HEK293 (cell line): ENCODE measurements at regions not wholly inside any gene's neighbourhood (a gene's known extent, or its start where the extent isn't known, plus 50 kb on each side); places are given as distances from the start of the nearest gene placed in this dataset.

Experiments
- CTCF ChIA-PET: fragments of 350-600 bp; formaldehyde crosslinking; extraction: SDS; loops from one replicate; lab custom pipeline; 2021; ENCODE audit warnings: antibody characterized with exemption; lab: Yijun Ruan, JAX
- POLR2A ChIA-PET: fragments of 300-600 bp; formaldehyde crosslinking; extraction: SDS; loops from one replicate; lab custom pipeline; 2020; ENCODE audit warnings: antibody characterized with exemption, inconsistent platforms; lab: Yijun Ruan, JAX
- H3K27ac ChIP-seq: fragments of 200-500 bp; sonication (Bioruptor generic); 2 replicates; pipeline ENCODE4 v1.5.1; 2014; ENCODE audit warnings: low read depth, low read length, control low read depth, inconsistent platforms; ENCODE audit errors: extremely low read depth
- H3K36me3 ChIP-seq, 2 experiments: fragments of 200-500 bp in 1 of 2; sonication (Bioruptor generic) in 1 of 2; 1 replicate in 1 of 2; 2 replicates in 1 of 2; pipeline ENCODE4 v1.5.1; 2014 to 2017; ENCODE audit warnings: inconsistent platforms in 2 of 2, low read length in 2 of 2; ENCODE audit not compliant: control insufficient read depth in 2 of 2, insufficient read depth in 1 of 2
- H3K4me1 ChIP-seq: fragments of 200-500 bp; sonication (Bioruptor generic); 2 replicates; pipeline ENCODE4 v1.5.1; 2014; ENCODE audit warnings: mild to moderate bottlenecking, low read length, inconsistent platforms; ENCODE audit not compliant: control insufficient read depth, insufficient read depth
- H3K4me3 ChIP-seq: 2 replicates; pipeline ENCODE4 v1.5.1; 2011; ENCODE audit warnings: low read depth, mild to moderate bottlenecking, control low read depth, low read length, moderate library complexity
- H3K9me3 ChIP-seq: fragments of 200-500 bp; sonication (Bioruptor generic); 2 replicates; pipeline ENCODE4 v1.5.1; 2014; ENCODE audit warnings: low read depth, low read length, inconsistent platforms; ENCODE audit not compliant: control insufficient read depth, insufficient read depth
- PRDM6 ChIP-seq: fragments of 450-650 bp; formaldehyde crosslinking; IDR thresholded peaks from 2 replicates; pipeline ENCODE4 v1.5.1; 2017; ENCODE audit warnings: missing biosample characterization, missing genetic modification characterization
- SETDB1 ChIP-seq: IDR thresholded peaks from one replicate; pipeline ENCODE4 v1.6.1; 2017; ENCODE audit warnings: mild to moderate bottlenecking, low read length, moderate library complexity, mixed read lengths; ENCODE audit not compliant: insufficient read length
- TRIM28 ChIP-seq: IDR thresholded peaks from 2 replicates; pipeline ENCODE4 v1.6.1; 2011; ENCODE audit warnings: low read length, control low read depth, borderline replicate concordance
- ZNF10 ChIP-seq: fragments of 450-650 bp; formaldehyde crosslinking; IDR thresholded peaks from 2 replicates; pipeline ENCODE4 v1.5.1; 2017; ENCODE audit warnings: missing biosample characterization, missing genetic modification characterization
- ZNF112 ChIP-seq: fragments of 450-650 bp; formaldehyde crosslinking; IDR thresholded peaks from 2 replicates; pipeline ENCODE4 v1.5.0; 2017; ENCODE audit warnings: missing biosample characterization, missing genetic modification characterization
- ZNF114 ChIP-seq: fragments of 450-650 bp; formaldehyde crosslinking; IDR thresholded peaks from 2 replicates; pipeline ENCODE4 v1.5.0; 2017; ENCODE audit warnings: missing biosample characterization, missing genetic modification characterization
- ZNF133 ChIP-seq: fragments of 450-650 bp; formaldehyde crosslinking; IDR thresholded peaks from 2 replicates; pipeline ENCODE4 v1.5.1; 2016; ENCODE audit warnings: missing biosample characterization, missing genetic modification characterization
- ZNF140 ChIP-seq: fragments of 450-650 bp; formaldehyde crosslinking; IDR thresholded peaks from 2 replicates; pipeline ENCODE4 v1.5.1; 2016; ENCODE audit warnings: missing biosample characterization, missing genetic modification characterization
- ZNF24 ChIP-seq: fragments of 450-650 bp; formaldehyde crosslinking; IDR thresholded peaks from 2 replicates; pipeline ENCODE4 v1.5.1; 2016; ENCODE audit warnings: missing biosample characterization, missing genetic modification characterization
- ZNF350 ChIP-seq: fragments of 450-650 bp; formaldehyde crosslinking; IDR thresholded peaks from 2 replicates; pipeline ENCODE4 v1.5.0; 2017; ENCODE audit warnings: missing biosample characterization, mild to moderate bottlenecking, missing genetic modification characterization
- ZNF394 ChIP-seq: fragments of 450-650 bp; formaldehyde crosslinking; IDR thresholded peaks from 2 replicates; pipeline ENCODE4 v1.5.1; 2016; ENCODE audit warnings: missing biosample characterization, missing genetic modification characterization, mild to moderate bottlenecking, moderate library complexity, borderline replicate concordance
- ZNF404 ChIP-seq: fragments of 450-650 bp; formaldehyde crosslinking; IDR thresholded peaks from 2 replicates; pipeline ENCODE4 v1.5.1; 2017; ENCODE audit warnings: missing biosample characterization, missing genetic modification characterization
- ZNF571 ChIP-seq: fragments of 450-650 bp; formaldehyde crosslinking; IDR thresholded peaks from 2 replicates; pipeline ENCODE4 v1.5.0; 2017; ENCODE audit warnings: missing biosample characterization, missing genetic modification characterization
- ZNF610 ChIP-seq: fragments of 450-650 bp; formaldehyde crosslinking; IDR thresholded peaks from 2 replicates; pipeline ENCODE4 v1.5.1; 2016; ENCODE audit warnings: missing biosample characterization, missing genetic modification characterization, borderline replicate concordance
- ZNF704 ChIP-seq: fragments of 450-650 bp; formaldehyde crosslinking; IDR thresholded peaks from 2 replicates; pipeline ENCODE4 v1.5.1; 2016; ENCODE audit warnings: missing biosample characterization, missing genetic modification characterization
- ZNF747 ChIP-seq: fragments of 450-650 bp; formaldehyde crosslinking; IDR thresholded peaks from 2 replicates; pipeline ENCODE4 v1.5.1; 2016; ENCODE audit warnings: missing biosample characterization, missing genetic modification characterization
- ZNF776 ChIP-seq: fragments of 450-650 bp; formaldehyde crosslinking; IDR thresholded peaks from 2 replicates; pipeline ENCODE4 v1.5.0; 2017; ENCODE audit warnings: missing biosample characterization, missing genetic modification characterization, borderline replicate concordance
- ZSCAN23 ChIP-seq: fragments of 450-650 bp; formaldehyde crosslinking; IDR thresholded peaks from 2 replicates; pipeline ENCODE4 v1.5.1; 2016; ENCODE audit warnings: missing biosample characterization, missing genetic modification characterization
- ZXDB ChIP-seq: fragments of 450-650 bp; formaldehyde crosslinking; IDR thresholded peaks from 2 replicates; pipeline ENCODE4 v1.5.1; 2016; ENCODE audit warnings: missing biosample characterization, missing genetic modification characterization
- TF ChIP-seq, protein P1 (sequence below): IDR thresholded peaks from 2 replicates; pipeline ENCODE4 v1.6.1; 2011; ENCODE audit warnings: mild to moderate bottlenecking, low read depth, low read length, borderline replicate concordance

DNA sequence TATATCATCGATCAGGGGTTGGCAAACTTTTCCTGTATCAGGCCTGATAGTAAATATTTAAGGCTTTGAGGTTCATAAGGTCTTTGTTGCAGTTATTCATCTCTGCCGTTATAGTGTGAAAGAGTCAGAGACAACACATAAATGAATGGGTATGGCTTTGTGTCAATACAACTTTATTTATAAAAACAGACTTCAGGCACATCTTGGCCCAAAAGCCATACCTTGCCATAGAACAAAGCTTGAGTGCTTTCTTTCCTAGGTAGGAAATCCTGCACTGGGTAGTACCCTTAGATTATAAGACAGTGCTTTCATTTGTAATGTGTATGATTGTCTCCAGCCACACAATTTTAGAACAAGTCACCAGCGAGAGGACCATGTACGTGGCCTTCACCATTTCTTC, 58.9 kb upstream of the MAGI1 start:
- POLR2A ChIA-PET = no interaction called here

GRCh38 chr3:66095295-66096001, 56.7 kb upstream of the MAGI1 start:
- POLR2A ChIA-PET = no interaction called here
- Histone ChIP-seq H3K36me3 (no peaks in the 10 kb centered on the region), H3K9me3 (no peaks in the 10 kb centered on the region), H3K4me3 (no peak overlapping the region), H3K27ac (no peak overlapping the region), H3K4me1 (no peaks in the 10 kb centered on the region)
- CTCF ChIA-PET = no interaction called here
- TF ChIP-seq TRIM28 (peak; percentile 89), ZSCAN23 (no peak), SETDB1 (peak; percentile 68)

More for the DNA sequence above, 58.9 kb upstream of the MAGI1 start:
- Histone ChIP-seq H3K27ac (no peak overlapping the region), H3K9me3 (no peaks in the 10 kb centered on the region)
- CTCF ChIA-PET = interaction anchor here (0.7 kb wide), 1 partner anchor 117 kb away, joined by 3 read pairs; no protein-coding TSS in a partner anchor
- TF ChIP-seq ZNF114 (tag by site-specific recombination) = no peak
- TF ChIP-seq ZNF112 = no peak
- TF ChIP-seq ZNF571 (tag by site-specific recombination) = no peak
- TF ChIP-seq ZNF133 (tag by site-specific recombination) = no peak
- no peak for TF ChIP-seq ZNF10 (tag by site-specific recombination)
- no peak for TF ChIP-seq ZNF350
- TF ChIP-seq ZNF747 (tag by site-specific recombination) = no peak
- no peak for TF ChIP-seq PRDM6 (tag by site-specific recombination)
- no peak for TF ChIP-seq ZNF394 (tag by site-specific recombination)
- no peak for TF ChIP-seq ZNF704 (tag by site-specific recombination)
- TF ChIP-seq ZNF776 (tag by site-specific recombination) = no peak
- no peak for TF ChIP-seq ZNF140 (tag by site-specific recombination)
- TF ChIP-seq ZNF610 (tag by site-specific recombination) = no peak
- TF ChIP-seq ZXDB (tag by site-specific recombination) = no peak
- TF ChIP-seq, all 188 proteins: peak for 0
- H3K4me1 ChIP-seq = no peaks in the 10 kb centered on the region
- no peaks in the 10 kb centered on the region for H3K36me3 ChIP-seq
- no peak overlapping the region for H3K4me3 ChIP-seq

DNA sequence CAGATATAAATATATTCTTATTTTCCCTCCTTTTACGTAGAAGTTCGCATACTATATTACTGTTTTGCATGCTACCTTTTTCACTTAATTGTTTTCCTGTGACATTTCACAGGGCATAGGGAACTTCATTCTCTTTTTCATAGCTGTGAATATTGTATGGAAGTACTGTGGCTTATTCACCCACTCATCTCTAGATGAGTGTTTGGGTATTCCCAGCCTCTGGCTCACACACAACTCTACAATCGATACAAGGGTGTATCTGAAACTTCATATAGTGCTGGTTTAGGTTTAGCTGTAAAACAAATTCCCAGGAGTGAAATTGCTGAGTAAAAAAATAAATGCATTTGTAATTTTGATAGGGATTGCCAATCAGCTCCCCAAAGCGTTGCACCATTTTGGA, 55.3 kb upstream of the MAGI1 start:
- ChIA-PET POLR2A (no interaction called here), CTCF (no interaction called here)
- Histone ChIP-seq H3K9me3 (no peaks in the 10 kb centered on the region), H3K27ac (no peak overlapping the region), H3K4me1 (no peaks in the 10 kb centered on the region), H3K4me3 (no peak overlapping the region), H3K36me3 (no peaks in the 10 kb centered on the region)
- TF ChIP-seq ZNF24 (no peak), ZNF404 (tag by site-specific recombination) (no peak)
- TF ChIP-seq, protein P1, sequence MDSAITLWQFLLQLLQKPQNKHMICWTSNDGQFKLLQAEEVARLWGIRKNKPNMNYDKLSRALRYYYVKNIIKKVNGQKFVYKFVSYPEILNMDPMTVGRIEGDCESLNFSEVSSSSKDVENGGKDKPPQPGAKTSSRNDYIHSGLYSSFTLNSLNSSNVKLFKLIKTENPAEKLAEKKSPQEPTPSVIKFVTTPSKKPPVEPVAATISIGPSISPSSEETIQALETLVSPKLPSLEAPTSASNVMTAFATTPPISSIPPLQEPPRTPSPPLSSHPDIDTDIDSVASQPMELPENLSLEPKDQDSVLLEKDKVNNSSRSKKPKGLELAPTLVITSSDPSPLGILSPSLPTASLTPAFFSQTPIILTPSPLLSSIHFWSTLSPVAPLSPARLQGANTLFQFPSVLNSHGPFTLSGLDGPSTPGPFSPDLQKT = no peak
